ENCODE measurements at regions not wholly inside any gene's neighbourhood (a gene's known extent, or its start where the extent isn't known, plus 50 kb on each side); places are given as distances from the start of the nearest gene placed in this dataset.

- no peak for DNase-seq (ENCODE audit: low read depth)
- TF ChIP-seq, protein P1, sequence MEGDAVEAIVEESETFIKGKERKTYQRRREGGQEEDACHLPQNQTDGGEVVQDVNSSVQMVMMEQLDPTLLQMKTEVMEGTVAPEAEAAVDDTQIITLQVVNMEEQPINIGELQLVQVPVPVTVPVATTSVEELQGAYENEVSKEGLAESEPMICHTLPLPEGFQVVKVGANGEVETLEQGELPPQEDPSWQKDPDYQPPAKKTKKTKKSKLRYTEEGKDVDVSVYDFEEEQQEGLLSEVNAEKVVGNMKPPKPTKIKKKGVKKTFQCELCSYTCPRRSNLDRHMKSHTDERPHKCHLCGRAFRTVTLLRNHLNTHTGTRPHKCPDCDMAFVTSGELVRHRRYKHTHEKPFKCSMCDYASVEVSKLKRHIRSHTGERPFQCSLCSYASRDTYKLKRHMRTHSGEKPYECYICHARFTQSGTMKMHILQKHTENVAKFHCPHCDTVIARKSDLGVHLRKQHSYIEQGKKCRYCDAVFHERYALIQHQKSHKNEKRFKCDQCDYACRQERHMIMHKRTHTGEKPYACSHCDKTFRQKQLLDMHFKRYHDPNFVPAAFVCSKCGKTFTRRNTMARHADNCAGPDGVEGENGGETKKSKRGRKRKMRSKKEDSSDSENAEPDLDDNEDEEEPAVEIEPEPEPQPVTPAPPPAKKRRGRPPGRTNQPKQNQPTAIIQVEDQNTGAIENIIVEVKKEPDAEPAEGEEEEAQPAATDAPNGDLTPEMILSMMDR (conservative IDR thresholded peaks at IDR 0.05; ENCODE audit: low read depth, low read length): no peak
- no peak overlapping the region for H3K4me3 ChIP-seq (ENCODE audit: low read depth, low read length)
Observed at GRCh38 chr4:170336238-170336775, 246.6 kb upstream of the AADAT start.

GRCh38 chr4:170325599-170325998, 235.8 kb upstream of the AADAT start:
- TF ChIP-seq, protein P1 (conservative IDR thresholded peaks at IDR 0.05; ENCODE audit: low read depth, low read length): no peak
- H3K4me3 ChIP-seq (ENCODE audit: low read depth, low read length): no peak overlapping the region
- DNase-seq (ENCODE audit: low read depth): no peak

DNA sequence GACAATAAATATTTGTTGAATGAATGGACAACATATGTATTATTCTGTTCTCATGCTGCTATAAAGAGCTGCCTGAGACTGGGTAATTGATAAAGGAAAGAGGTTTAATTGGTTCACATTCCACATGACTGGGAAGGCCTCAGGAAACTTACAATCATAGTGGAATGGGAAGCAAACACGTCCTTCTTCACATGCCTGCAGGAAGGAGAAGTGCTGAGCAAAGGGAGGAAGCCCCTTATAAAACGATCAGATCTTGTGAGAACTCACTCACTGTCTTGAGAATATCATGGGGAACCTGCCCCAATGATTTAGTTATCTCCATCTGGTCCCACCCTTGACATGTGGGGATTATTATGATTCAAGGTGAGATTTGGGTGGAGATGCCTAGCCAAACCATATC, 233.9 kb upstream of the AADAT start:
- H3K4me3 ChIP-seq (ENCODE audit: low read depth, low read length): no peak overlapping the region
- DNase-seq (ENCODE audit: low read depth): no peak
- TF ChIP-seq, protein P1 (conservative IDR thresholded peaks at IDR 0.05; ENCODE audit: low read depth, low read length): no peak

- TF ChIP-seq, protein P1 (conservative IDR thresholded peaks at IDR 0.05; ENCODE audit: low read depth, low read length): peak; percentile 44
- DNase-seq (ENCODE audit: low read depth): peak; percentile 31
- H3K4me3 ChIP-seq (ENCODE audit: low read depth, low read length): no peak overlapping the region
Observed at GRCh38 chr4:170307182-170307581, 217.4 kb upstream of the AADAT start.

DNA sequence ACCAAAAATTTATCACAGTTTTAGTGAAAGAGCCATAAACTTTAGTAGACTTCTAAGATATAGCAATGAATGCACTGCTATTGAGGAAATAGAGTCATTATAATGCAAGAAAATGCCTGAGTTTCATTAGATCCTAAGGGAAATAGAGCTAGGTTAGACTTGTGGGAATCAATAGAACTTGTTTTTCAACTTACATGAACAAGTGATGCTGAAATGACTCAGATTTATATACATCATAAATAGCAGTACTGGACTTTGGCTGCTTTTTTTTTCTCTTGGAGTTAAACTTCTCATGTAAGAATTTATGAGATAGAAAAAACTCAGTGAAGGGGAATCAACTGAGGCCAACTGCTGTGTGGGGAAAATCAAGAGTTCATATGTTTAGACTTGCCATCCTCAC, 216.5 kb upstream of the AADAT start:
- TF ChIP-seq, protein P1 (conservative IDR thresholded peaks at IDR 0.05; ENCODE audit: low read depth, low read length): no peak
- no peak for DNase-seq (ENCODE audit: low read depth)
- H3K4me3 ChIP-seq (ENCODE audit: low read depth, low read length): no peak overlapping the region

DNA sequence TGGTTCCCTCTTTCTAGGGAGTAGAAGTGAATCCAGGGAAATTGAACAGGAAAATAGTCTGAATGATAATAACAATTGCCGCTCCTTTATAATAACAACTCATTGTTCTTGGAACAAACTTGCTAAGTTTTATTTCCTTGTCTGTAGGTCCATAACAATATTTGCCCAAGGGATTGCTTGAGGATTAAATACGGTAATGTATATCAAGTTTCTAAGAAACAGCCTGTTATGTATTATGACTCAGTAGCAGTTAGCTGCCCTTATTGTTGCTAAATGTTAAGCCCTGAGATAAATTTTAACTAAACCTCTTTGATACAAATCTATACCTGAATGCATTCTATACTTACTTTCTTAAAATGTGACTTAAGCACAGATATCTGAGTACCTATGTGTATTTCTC, 215.9 kb upstream of the AADAT start:
- TF ChIP-seq, protein P1 (conservative IDR thresholded peaks at IDR 0.05; ENCODE audit: low read depth, low read length): no peak
- no peak overlapping the region for H3K4me3 ChIP-seq (ENCODE audit: low read depth, low read length)
- DNase-seq (ENCODE audit: low read depth): no peak

- no peak overlapping the region for H3K4me3 ChIP-seq (ENCODE audit: low read depth, low read length)
- TF ChIP-seq, protein P1 (conservative IDR thresholded peaks at IDR 0.05; ENCODE audit: low read depth, low read length): no peak
- no peak for DNase-seq (ENCODE audit: low read depth)
Observed at GRCh38 chr4:170281027-170281426, 191.3 kb upstream of the AADAT start.
